ENCODE measurements at regions not wholly inside any gene's neighbourhood (a gene's known extent, or its start where the extent isn't known, plus 50 kb on each side); places are given as distances from the start of the nearest gene placed in this dataset.

DNA sequence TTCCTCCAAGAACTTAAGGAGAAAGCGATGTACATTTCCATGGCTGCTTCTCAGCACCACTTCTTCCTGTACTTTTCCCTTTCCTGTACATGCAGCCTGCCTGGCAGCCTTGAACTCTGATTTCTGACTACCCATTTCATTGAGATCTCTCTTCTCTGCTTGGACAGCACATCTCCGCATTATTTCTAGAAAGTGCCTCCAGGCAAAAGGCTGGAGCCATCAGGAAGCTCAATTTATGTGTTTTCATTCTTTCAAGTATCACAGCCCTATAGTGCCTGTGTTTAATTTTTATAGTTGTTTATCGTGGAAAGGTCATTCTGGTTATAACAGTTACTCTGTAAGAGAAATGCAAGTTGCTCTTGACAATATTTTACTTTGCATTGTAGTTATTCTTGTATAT is 688.0 kb upstream of the ANKRD30A start:
- Histone ChIP-seq H3K36me3 (replicated peaks; ENCODE audit: insufficient read depth, low read length) (no peaks in the 10 kb centered on the region), H3K9ac (ENCODE audit: low read length) (no peak overlapping the region), H3K4me1 (ENCODE audit: low read length) (no peaks in the 10 kb centered on the region), H3K9me2 (replicated peaks; ENCODE audit: insufficient read depth, low read length) (no peaks in the 10 kb centered on the region), H4K20me1 (ENCODE audit: insufficient read depth, low read length) (no peaks in the 10 kb centered on the region), H3K79me2 (ENCODE audit: low read length) (no peaks in the 10 kb centered on the region), H2AFZ (ENCODE audit: low read length) (no peak overlapping the region), H3K27ac (ENCODE audit: low read length) (no peak overlapping the region), H3K4me3 (ENCODE audit: low read length) (no peak overlapping the region), H3K4me2 (ENCODE audit: low read depth, low read length) (no peak overlapping the region), H3K27me3 (replicated peaks; ENCODE audit: insufficient read depth, low read length) (no peaks in the 10 kb centered on the region), H3F3A (ENCODE audit: insufficient read depth, low read length) (no peaks in the 10 kb centered on the region), H3K9me3 (replicated peaks; ENCODE audit: insufficient read depth, low read length) (no peaks in the 10 kb centered on the region)
- TF ChIP-seq EZH2 (optimal IDR thresholded peaks at IDR 0.05; ENCODE audit: low read depth, low read length) (no peak), EZH2phosphoT487 (IDR thresholded peaks at IDR 0.05; ENCODE audit: low read length) (no peak)
- TF ChIP-seq, protein P1, sequence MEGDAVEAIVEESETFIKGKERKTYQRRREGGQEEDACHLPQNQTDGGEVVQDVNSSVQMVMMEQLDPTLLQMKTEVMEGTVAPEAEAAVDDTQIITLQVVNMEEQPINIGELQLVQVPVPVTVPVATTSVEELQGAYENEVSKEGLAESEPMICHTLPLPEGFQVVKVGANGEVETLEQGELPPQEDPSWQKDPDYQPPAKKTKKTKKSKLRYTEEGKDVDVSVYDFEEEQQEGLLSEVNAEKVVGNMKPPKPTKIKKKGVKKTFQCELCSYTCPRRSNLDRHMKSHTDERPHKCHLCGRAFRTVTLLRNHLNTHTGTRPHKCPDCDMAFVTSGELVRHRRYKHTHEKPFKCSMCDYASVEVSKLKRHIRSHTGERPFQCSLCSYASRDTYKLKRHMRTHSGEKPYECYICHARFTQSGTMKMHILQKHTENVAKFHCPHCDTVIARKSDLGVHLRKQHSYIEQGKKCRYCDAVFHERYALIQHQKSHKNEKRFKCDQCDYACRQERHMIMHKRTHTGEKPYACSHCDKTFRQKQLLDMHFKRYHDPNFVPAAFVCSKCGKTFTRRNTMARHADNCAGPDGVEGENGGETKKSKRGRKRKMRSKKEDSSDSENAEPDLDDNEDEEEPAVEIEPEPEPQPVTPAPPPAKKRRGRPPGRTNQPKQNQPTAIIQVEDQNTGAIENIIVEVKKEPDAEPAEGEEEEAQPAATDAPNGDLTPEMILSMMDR (IDR thresholded peaks at IDR 0.05; ENCODE audit: low read length): no peak
- DNase-seq: no peak

DNA sequence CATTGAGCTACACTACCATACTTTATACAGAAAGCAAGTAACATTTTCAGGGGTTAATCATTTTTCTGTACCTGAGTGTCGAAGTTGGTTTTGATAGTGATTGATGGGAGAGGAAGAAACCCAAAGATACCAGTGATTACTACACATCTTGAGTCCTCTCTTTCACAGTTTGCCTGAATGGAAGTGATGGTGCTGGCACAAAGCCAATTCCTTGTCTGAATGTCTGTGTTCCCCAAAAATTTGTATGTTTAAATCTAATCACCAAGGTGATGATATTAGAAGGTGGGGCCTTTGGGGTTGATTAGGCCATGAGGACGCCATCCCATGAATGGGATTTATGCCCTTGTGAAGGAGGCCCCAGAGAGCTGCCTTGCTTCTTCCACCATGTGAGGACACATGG is 696.9 kb upstream of the ANKRD30A start:
- Histone ChIP-seq H3K9me3 (replicated peaks; ENCODE audit: insufficient read depth, low read length) (no peaks in the 10 kb centered on the region), H3K4me3 (ENCODE audit: low read length) (no peak overlapping the region), H3K79me2 (ENCODE audit: low read length) (no peaks in the 10 kb centered on the region), H3K36me3 (replicated peaks; ENCODE audit: insufficient read depth, low read length) (no peaks in the 10 kb centered on the region), H3K9me2 (replicated peaks; ENCODE audit: insufficient read depth, low read length) (no peaks in the 10 kb centered on the region), H4K20me1 (ENCODE audit: insufficient read depth, low read length) (no peaks in the 10 kb centered on the region), H3K27ac (ENCODE audit: low read length) (no peak overlapping the region), H3K9ac (ENCODE audit: low read length) (no peak overlapping the region), H2AFZ (ENCODE audit: low read length) (no peak overlapping the region), H3K4me1 (ENCODE audit: low read length) (no peaks in the 10 kb centered on the region), H3K27me3 (replicated peaks; ENCODE audit: insufficient read depth, low read length) (no peaks in the 10 kb centered on the region), H3K4me2 (ENCODE audit: low read depth, low read length) (no peak overlapping the region), H3F3A (ENCODE audit: insufficient read depth, low read length) (no peaks in the 10 kb centered on the region)
- TF ChIP-seq, protein P1 (IDR thresholded peaks at IDR 0.05; ENCODE audit: low read length): no peak
- TF ChIP-seq EZH2 (optimal IDR thresholded peaks at IDR 0.05; ENCODE audit: low read depth, low read length) (no peak), EZH2phosphoT487 (IDR thresholded peaks at IDR 0.05; ENCODE audit: low read length) (no peak)
- no peak for DNase-seq

DNA sequence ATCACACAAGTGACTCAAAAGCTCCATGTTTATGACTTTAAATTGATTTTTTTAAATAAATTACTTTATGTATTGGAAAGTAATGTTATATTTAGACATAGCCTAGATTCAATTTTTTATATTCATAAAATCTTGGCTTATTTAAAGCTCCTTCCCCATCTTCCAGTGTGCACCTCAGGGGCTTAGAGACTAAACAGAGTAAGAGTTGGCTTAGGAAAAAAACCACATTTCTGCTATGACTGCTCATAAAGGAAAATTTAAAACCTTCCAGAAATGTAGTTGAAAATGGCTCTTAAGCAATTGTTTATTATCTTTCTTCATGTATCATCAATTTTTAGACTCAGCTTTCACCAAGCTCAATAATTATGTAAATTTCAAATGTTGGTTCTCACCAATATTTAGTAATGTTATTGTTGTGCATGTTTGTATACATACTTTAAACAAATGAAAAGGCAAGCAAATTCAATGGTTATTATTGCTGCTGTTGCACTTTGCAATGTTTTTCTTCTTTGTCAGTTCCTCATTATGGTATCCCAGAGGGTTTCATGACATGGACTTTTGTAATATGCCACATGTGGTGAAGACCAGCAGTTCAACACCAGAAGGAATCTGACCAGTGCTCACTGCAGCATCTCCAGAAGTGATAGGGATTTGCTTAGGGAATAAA is 700.1 kb upstream of the ANKRD30A start:
- H3K9me3 ChIP-seq (replicated peaks; ENCODE audit: insufficient read depth, low read length): no peaks in the 10 kb centered on the region
- no peaks in the 10 kb centered on the region for H3K79me2 ChIP-seq (ENCODE audit: low read length)
- H3K36me3 ChIP-seq (replicated peaks; ENCODE audit: insufficient read depth, low read length): no peaks in the 10 kb centered on the region
- DNase-seq: no peak
- TF ChIP-seq EZH2 (optimal IDR thresholded peaks at IDR 0.05; ENCODE audit: low read depth, low read length): no peak
- TF ChIP-seq EZH2phosphoT487 (IDR thresholded peaks at IDR 0.05; ENCODE audit: low read length): no peak
- TF ChIP-seq, protein P1 (IDR thresholded peaks at IDR 0.05; ENCODE audit: low read length): no peak
- H3K4me2 ChIP-seq (ENCODE audit: low read depth, low read length): no peak overlapping the region
- H3K9ac ChIP-seq (ENCODE audit: low read length): no peak overlapping the region
- H2AFZ ChIP-seq (ENCODE audit: low read length): no peak overlapping the region
- no peaks in the 10 kb centered on the region for H3K4me1 ChIP-seq (ENCODE audit: low read length)
- H4K20me1 ChIP-seq (ENCODE audit: insufficient read depth, low read length): no peaks in the 10 kb centered on the region
- no peak overlapping the region for H3K27ac ChIP-seq (ENCODE audit: low read length)
- H3K4me3 ChIP-seq (ENCODE audit: low read length): no peak overlapping the region
- H3K9me2 ChIP-seq (replicated peaks; ENCODE audit: insufficient read depth, low read length): no peaks in the 10 kb centered on the region
- H3F3A ChIP-seq (ENCODE audit: insufficient read depth, low read length): no peaks in the 10 kb centered on the region
- no peaks in the 10 kb centered on the region for H3K27me3 ChIP-seq (replicated peaks; ENCODE audit: insufficient read depth, low read length)

Data from MM.1S (cell line).